Caco-2 (cell line): ENCODE measurements at regions not wholly inside any gene's neighbourhood (a gene's known extent, or its start where the extent isn't known, plus 50 kb on each side); places are given as distances from the start of the nearest gene placed in this dataset.

Source experiments
- BruUV-seq: library from RNA; stranded (reverse); fragments of 400-500 nt; replicated peaks from 2 replicates; lab custom pipeline; 2021; lab: Mats Ljungman, UMichigan
- CTCF ChIA-PET: fragments of 300-600 bp; sonication (Branson Sonifier 250); formaldehyde crosslinking; loops from one replicate; lab custom pipeline; 2022; ENCODE audit warnings: antibody characterized with exemption; lab: Charles Lee
- POLR2A ChIA-PET: fragments of 300-600 bp; sonication (Branson Sonifier 250); formaldehyde crosslinking; loops from one replicate; lab custom pipeline; 2022; ENCODE audit warnings: antibody characterized with exemption; lab: Charles Lee
- DNase-seq, 2 experiments: peaks; one replicate each; pipeline versions ENCODE4 v3.0.0 to v3.0.0-alpha.2; 2020 to 2022
- H3K27me3 ChIP-seq: replicated peaks from 2 replicates; pipeline ENCODE4 v1.6.0; 2011; ENCODE audit warnings: low read length; ENCODE audit not compliant: control insufficient read depth, insufficient read depth
- H3K36me3 ChIP-seq: 2 replicates; pipeline ENCODE4 v1.5.1; 2011; ENCODE audit warnings: low read length; ENCODE audit not compliant: control insufficient read depth, insufficient read depth
- H3K4me1 ChIP-seq: fragments of 250-450 bp; sonication (Bioruptor Pico); 2 replicates; pipeline ENCODE4 v1.5.1; 2020; ENCODE audit warnings: mild to moderate bottlenecking
- H3K4me3 ChIP-seq: 2 replicates; pipeline ENCODE4 v1.5.1; 2011; ENCODE audit warnings: low read depth, mild to moderate bottlenecking, control low read depth, low read length
- H3K9me3 ChIP-seq: fragments of 250-450 bp; sonication (Bioruptor Pico); 2 replicates; pipeline ENCODE4 v1.5.1; 2020; ENCODE audit warnings: mild to moderate bottlenecking, moderate library complexity
- H3K27ac Mint-ChIP-seq: one replicate; pipeline ENCODE4 v1.8.0; 2022; ENCODE audit warnings: mixed read lengths; ENCODE audit not compliant: unreplicated experiment
- H3K27me3 Mint-ChIP-seq: one replicate; pipeline ENCODE4 v1.8.0; 2022; ENCODE audit warnings: mixed read lengths; ENCODE audit not compliant: insufficient read depth, unreplicated experiment
- H3K36me3 Mint-ChIP-seq: one replicate; pipeline ENCODE4 v1.8.0; 2022; ENCODE audit warnings: mild to moderate bottlenecking, mixed read lengths; ENCODE audit not compliant: insufficient read depth, unreplicated experiment
- H3K4me1 Mint-ChIP-seq: one replicate; pipeline ENCODE4 v1.8.0; 2022; ENCODE audit warnings: low read depth, mixed read lengths; ENCODE audit not compliant: unreplicated experiment
- H3K4me3 Mint-ChIP-seq: one replicate; pipeline ENCODE4 v1.8.0; 2022; ENCODE audit warnings: mild to moderate bottlenecking, moderate library complexity, mixed read lengths; ENCODE audit not compliant: unreplicated experiment
- H3K9me3 Mint-ChIP-seq: one replicate; pipeline ENCODE4 v1.8.0; 2022; ENCODE audit warnings: mixed read lengths; ENCODE audit not compliant: unreplicated experiment
- intact Hi-C: fragments of 100-400 bp; cut with micrococcal nuclease; formaldehyde crosslinking; loops from one replicate; pipeline ENCODE4 v1.10.0; 2022; ENCODE audit not compliant: unreplicated experiment
- TF ChIP-seq, protein P1 (sequence below), 2 experiments: fragments of 200-600 bp in 1 of 2; IDR thresholded peaks; 1 replicate in 1 of 2; 2 replicates in 1 of 2; pipeline versions ENCODE4 v1.5.1 to v1.8.0; 2011 to 2022; ENCODE audit warnings: antibody characterized with exemption in 1 of 2, control low read depth in 1 of 2, inconsistent platforms in 1 of 2, low read depth in 1 of 2, low read length in 1 of 2, mild to moderate bottlenecking in 1 of 2, moderate library complexity in 1 of 2; ENCODE audit not compliant: insufficient read depth in 1 of 2, severe bottlenecking in 1 of 2, unreplicated experiment in 1 of 2

DNA sequence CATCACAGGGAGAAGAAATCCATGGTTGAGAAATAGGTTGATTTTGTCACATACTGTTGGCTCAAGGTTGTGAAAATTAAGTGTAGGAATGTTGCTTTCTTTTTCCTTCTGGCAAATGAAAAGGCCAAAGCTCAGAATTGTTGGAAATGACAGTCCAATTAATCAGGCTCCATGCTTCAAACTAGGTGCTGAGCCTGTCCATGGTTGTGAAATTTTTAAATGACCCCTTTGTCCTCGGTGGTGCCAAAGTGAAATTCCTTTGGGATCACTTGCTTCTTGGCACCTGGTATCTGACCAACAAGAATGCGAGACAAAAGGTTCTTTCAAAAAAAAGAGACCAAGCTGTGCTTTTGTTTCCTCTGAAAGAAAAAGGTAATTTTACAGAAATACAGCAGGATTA lies 451.9 kb downstream of the ETS1 start:
- H3K4me3 ChIP-seq = no peak overlapping the region
- TF ChIP-seq, protein P1, sequence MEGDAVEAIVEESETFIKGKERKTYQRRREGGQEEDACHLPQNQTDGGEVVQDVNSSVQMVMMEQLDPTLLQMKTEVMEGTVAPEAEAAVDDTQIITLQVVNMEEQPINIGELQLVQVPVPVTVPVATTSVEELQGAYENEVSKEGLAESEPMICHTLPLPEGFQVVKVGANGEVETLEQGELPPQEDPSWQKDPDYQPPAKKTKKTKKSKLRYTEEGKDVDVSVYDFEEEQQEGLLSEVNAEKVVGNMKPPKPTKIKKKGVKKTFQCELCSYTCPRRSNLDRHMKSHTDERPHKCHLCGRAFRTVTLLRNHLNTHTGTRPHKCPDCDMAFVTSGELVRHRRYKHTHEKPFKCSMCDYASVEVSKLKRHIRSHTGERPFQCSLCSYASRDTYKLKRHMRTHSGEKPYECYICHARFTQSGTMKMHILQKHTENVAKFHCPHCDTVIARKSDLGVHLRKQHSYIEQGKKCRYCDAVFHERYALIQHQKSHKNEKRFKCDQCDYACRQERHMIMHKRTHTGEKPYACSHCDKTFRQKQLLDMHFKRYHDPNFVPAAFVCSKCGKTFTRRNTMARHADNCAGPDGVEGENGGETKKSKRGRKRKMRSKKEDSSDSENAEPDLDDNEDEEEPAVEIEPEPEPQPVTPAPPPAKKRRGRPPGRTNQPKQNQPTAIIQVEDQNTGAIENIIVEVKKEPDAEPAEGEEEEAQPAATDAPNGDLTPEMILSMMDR (IDR thresholded peaks at IDR 0.05; ENCODE audit: insufficient read depth in 1 of 2, low read depth in 1 of 2, low read length in 1 of 2, severe bottlenecking in 1 of 2, unreplicated experiment in 1 of 2) = no peak

GRCh38 chr11:128133501-128133900 lies 453.9 kb downstream of the ETS1 start:
- CTCF ChIA-PET = no interaction called here
- no peaks in the 10 kb centered on the region for H3K9me3 ChIP-seq
- TF ChIP-seq, protein P1 (IDR thresholded peaks at IDR 0.05; ENCODE audit: insufficient read depth in 1 of 2, low read depth in 1 of 2, low read length in 1 of 2, severe bottlenecking in 1 of 2, unreplicated experiment in 1 of 2) = no peak
- H3K4me1 Mint-ChIP-seq = no peaks in the 10 kb centered on the region
- no peak overlapping the region for H3K4me3 Mint-ChIP-seq
- no peaks in the 10 kb centered on the region for H3K27me3 ChIP-seq
- no peaks in the 10 kb centered on the region for H3K36me3 Mint-ChIP-seq
- no peaks in the 10 kb centered on the region for H3K9me3 Mint-ChIP-seq
- BruUV-seq = no TSS peak
- H3K27ac Mint-ChIP-seq = no peak overlapping the region
- DNase-seq = no peak
- peaks cover 21% of the 10 kb centered on the region for H3K27me3 Mint-ChIP-seq
- POLR2A ChIA-PET = no interaction called here
- no peak overlapping the region for H3K4me3 ChIP-seq
- H3K4me1 ChIP-seq = no peaks in the 10 kb centered on the region
- intact Hi-C loops = no loop called here
- H3K36me3 ChIP-seq = no peaks in the 10 kb centered on the region

More for the DNA sequence above, 451.9 kb downstream of the ETS1 start:
- intact Hi-C loops = no loop called here
- Histone ChIP-seq H3K4me1 (no peaks in the 10 kb centered on the region), H3K27me3 (no peaks in the 10 kb centered on the region), H3K36me3 (no peaks in the 10 kb centered on the region), H3K9me3 (0 out of 2 replicates have a peak, but pooled peaks cover 4% of the 10 kb centered on the region)
- DNase-seq = no peak
- H3K27me3 Mint-ChIP-seq = peaks cover 13% of the 10 kb centered on the region
- no peaks in the 10 kb centered on the region for H3K9me3 Mint-ChIP-seq
- no TSS peak for BruUV-seq
- H3K4me3 Mint-ChIP-seq = no peak overlapping the region
- no peaks in the 10 kb centered on the region for H3K4me1 Mint-ChIP-seq
- no peaks in the 10 kb centered on the region for H3K36me3 Mint-ChIP-seq
- H3K27ac Mint-ChIP-seq = no peak overlapping the region
- ChIA-PET CTCF (no interaction called here), POLR2A (no interaction called here)

- POLR2A ChIA-PET = no interaction called here
- H3K9me3 ChIP-seq = no peaks in the 10 kb centered on the region
- Mint-ChIP-seq H3K27ac (no peak overlapping the region), H3K4me1 (no peaks in the 10 kb centered on the region), H3K27me3 (peaks cover 21% of the 10 kb centered on the region), H3K4me3 (no peak overlapping the region), H3K36me3 (no peaks in the 10 kb centered on the region), H3K9me3 (no peaks in the 10 kb centered on the region)
- intact Hi-C loops = no loop called here
- TF ChIP-seq, protein P1 (IDR thresholded peaks at IDR 0.05; ENCODE audit: insufficient read depth in 1 of 2, low read depth in 1 of 2, low read length in 1 of 2, severe bottlenecking in 1 of 2, unreplicated experiment in 1 of 2) = no peak
- no TSS peak for BruUV-seq
- H3K4me3 ChIP-seq = no peak overlapping the region
- no peaks in the 10 kb centered on the region for H3K36me3 ChIP-seq
- H3K4me1 ChIP-seq = no peaks in the 10 kb centered on the region
- CTCF ChIA-PET = interaction anchor here (1.5 kb wide), 1 partner anchor 28 kb away, joined by 7 read pairs; no protein-coding TSS in a partner anchor
- no peaks in the 10 kb centered on the region for H3K27me3 ChIP-seq
- DNase-seq = no peak
Measured at GRCh38 chr11:128130052-128130451, 457.3 kb downstream of the ETS1 start.
